NOMO-1 treated with DMSO at 0.1 percent for 48 hours (cell line): ENCODE measurements at regions not wholly inside any gene's neighbourhood (a gene's known extent, or its start where the extent isn't known, plus 50 kb on each side); places are given as distances from the start of the nearest gene placed in this dataset.

ENCODE experiments used
- DNase-seq: peaks from one replicate; lab custom pipeline; 2025; ENCODE audit not compliant: unreplicated experiment; lab: John Stamatoyannopoulos, UW

DNA sequence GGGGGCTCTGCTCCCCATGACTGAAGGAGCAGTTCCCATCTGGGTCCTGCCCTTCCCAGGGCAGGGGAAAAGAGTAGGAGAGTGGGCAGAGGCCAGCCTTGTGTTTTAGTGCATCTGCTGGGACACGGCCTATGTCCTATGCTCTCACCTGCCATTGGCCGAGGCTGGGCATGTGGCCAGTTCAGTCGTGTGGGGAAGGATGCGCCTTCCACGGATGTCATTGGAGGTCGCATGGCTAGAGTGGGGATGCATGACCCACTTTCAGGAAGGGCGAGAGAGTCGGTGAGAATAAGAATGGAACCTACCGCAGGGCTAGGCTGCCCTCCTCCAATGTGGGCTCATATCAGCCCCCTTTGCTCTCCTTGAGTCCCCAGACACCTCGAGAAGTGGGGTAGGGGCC is 70.9 kb upstream of the HAAO start:
- no peak for DNase-seq

DNA sequence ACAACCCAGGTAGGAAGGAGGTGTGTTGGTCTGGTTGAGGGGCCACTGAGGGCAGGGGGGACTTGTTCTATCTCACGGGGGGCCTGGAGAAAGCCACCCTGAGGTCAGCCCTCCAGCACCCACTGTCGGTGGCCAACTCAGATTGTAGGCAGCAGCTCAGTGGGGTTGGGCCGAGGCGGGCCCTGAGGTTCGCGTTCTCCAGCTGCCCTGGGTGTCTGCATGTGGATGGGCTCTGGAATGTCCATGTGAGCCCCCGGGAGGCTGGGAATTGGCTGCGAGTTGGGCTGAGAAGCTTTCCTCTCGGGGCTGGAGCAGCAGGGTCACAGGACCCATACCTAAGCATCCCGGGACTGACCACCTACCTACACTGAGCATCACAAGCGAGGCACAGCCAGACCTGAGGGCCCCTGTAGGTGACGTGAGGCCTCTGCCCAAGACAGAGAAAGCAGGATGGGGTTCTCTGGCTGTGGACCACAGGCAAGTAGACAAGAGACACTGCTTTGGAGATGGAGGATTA is 70.3 kb upstream of the HAAO start:
- no peak for DNase-seq

DNA sequence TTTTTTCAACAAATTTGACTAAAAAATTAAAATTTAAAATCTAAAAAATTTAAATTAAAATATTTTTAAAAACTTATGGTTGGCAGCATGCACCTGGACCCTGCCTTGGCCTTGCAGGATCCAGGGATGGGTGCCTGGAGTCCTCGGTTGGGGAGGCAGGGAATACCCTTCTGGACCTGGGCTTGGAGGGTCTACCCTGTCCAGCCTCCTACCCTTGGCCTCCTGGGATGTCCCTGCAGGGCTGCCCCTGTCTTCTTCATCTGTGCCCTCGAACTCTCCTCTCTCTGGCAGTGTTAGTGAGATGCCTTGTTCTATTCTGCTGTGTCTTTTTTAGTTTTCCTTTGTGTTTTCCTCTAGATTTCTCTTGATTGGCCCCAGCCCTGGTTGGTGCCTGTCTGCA is 68.9 kb upstream of the HAAO start:
- DNase-seq: no peak

DNA sequence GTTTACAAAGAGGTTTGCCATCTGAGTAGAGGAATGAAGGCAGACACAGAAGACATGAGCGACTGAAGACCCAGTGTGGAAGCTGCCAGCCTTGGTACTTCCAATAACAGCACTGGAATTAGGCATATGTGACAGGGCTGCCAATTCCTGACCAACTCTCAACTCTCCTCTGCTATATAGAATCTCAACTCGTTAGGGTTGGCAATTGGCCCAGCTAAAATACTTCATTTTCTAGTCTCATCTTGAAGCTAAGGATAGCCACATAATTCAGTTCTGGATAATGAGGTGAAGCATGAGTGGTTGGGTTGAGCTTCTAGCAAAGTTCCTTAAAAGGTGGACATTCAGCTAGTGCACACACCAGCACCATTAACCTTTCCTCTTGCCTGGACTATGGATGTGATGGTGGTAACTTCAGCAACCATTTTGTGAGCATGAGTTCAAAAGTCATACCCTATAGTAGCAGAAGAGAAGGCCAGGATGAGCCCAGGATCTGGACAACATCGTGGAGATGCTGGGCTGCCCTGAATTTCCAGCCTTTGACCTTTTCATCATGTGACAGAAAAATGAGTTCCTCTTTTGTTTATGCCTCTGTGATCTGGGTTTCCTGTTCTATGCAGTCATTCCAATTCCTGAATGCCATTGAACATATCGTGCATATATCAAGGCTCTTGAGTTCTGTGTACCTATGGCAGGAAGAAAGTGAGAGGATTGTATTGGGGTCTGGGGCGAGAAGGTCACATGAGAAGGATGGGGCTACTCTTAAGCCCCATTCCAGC is 68.1 kb upstream of the HAAO start:
- DNase-seq: peak; percentile 22

DNA sequence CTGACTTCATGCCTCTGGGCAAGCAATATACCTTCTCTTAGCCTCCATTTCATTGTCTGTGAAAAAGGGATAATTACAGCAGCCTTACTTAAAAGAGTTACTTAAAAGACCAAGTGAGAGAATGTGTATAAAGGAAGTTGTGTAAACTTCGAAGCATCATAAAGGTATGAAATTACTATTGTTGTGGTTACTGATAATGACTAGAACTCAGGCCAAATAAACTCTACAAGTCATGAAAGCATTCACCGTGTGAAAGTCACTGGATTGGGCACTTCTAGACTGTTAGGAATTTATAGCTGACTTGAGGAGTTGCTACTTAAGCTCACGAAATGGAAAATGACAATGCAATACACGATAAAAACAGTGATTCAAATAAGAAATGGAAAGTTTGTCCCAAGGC is 67.4 kb upstream of the HAAO start:
- no peak for DNase-seq

DNA sequence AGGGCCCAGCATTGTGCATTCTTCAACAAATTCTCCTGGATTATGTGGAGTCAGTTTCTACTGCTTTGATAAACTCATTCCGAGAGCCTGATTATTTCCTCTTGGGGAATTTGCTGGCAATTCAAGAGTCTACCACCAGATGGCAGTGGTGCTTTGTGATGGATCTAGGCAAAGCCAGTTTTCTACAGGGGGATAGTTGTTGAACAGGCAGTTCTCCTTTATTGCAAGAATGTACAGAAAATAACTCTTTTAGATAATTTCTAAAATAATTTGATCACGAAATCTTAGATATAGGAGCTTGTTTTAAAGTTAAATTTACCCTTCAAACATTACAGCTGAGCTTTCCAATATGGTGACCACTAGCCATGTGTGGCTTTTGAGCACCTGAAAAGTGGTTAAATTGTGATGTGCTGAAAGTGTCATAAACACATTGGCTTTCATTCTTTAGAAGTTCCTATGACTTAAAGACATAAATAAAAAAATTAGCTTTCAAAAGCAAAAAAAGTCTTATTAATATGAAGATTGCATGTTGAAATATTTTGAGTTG is 66.7 kb upstream of the HAAO start:
- DNase-seq: peak; percentile 72

DNA sequence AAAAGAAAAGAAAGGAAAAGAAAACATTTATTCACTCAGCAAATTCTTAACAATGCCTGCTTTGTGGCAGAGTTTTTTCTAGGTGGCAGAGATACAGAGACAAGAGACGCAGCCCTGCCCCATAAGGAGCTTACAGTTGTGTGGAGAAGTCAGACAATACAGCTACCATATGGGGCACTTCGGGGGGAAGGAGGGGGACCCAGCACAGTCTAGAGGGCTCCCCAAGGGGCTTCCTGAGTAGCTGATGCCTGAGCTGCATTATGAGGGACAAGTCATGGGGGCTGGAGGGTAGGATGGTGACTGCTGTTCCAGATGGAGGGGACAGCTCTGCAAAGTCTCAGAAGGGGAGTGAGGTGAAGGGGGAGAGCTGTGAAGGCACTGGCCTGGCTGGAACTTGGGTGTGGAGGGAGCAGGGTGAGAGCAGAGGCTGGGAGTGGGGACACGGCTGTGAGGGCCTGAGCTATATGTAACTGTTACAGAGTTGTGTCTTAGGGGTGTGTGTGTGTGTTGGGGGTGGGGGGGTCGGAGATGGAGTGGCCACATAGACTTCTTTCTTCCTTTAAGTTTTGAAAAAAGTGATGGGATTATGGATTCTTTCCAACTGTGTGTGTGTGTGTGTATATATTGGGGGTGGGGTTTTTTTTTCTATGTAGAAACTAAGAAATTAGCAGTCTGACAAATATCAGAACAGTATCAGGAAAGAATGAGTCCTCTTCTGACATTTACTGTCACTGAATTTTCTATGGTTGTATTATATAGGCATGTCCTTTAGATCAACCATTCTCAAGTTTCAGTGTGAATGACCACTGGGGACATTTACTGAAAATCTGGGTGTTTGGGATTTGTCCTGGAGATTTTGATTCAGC is 66.0 kb upstream of the HAAO start:
- no peak for DNase-seq

DNA sequence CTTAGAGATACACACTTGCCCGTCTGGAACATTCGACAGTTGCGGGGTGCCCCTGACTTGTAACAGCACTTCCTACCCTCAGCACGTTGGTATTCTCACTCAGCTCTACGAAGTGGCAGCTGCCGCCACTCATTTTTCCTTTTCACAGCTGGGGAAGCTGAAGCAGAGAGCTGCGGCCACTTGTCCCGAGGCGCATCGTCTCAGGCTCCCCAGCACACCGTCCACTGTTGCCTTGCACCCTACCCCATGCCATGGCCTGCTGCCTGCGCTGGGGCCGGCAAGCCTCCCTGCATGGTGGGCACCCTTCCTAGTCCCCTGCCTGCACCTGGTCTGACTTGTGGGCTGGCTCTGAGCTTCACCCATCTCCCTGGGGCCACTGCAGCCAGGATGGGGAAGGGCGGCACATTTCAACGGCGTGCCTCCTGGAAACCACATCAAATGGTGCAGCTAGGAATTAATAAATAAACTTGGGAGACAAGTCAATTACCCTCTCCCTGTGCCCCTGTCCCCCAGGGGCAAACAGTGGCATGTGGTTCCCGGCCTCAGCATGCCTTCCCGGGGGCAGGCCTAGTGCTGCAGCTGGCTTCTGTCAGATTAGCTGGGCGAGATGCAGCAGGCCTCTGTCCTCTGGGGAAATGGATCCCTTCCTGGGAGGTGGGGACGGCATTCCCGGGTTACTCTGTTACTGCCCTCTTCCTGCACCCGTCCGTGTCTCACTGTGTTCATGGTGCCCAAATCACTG is 64.7 kb upstream of the HAAO start:
- DNase-seq: no peak

DNA sequence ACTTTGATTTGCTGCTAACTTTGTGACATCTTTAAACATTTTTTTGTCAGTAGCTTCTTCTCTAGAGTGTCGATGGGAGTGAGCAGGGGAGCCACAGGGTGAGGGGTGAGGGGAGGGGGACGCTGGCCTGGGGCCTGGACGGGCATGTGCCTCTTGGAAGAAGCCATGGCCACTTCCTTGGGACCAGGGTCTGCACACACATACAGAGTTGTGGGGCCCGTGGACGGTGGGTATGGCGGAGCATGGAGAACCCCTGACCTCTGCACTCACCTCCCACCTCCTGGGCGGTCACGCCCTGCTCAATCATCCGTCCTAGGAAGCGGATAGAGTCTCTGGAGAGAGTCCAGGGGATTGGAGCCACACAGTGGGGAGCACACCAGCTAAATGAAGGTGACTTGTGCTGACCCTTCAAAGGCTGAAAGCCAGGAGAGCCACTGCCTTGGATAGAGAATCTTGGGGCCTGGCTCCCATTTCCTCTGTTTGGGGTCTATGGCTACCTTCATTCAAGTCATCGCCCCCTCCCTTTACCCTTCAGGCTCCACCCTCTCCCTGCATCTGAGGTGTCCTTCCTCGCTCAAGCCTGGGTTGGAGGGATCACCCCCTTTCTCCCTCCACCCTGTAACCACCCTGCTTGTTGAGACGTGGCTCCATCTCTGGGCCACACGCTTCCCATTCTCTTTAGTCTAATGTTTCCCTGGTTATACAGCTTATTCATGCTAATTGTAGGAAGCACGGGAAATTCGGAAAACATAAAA is 63.9 kb upstream of the HAAO start:
- no peak for DNase-seq

DNA sequence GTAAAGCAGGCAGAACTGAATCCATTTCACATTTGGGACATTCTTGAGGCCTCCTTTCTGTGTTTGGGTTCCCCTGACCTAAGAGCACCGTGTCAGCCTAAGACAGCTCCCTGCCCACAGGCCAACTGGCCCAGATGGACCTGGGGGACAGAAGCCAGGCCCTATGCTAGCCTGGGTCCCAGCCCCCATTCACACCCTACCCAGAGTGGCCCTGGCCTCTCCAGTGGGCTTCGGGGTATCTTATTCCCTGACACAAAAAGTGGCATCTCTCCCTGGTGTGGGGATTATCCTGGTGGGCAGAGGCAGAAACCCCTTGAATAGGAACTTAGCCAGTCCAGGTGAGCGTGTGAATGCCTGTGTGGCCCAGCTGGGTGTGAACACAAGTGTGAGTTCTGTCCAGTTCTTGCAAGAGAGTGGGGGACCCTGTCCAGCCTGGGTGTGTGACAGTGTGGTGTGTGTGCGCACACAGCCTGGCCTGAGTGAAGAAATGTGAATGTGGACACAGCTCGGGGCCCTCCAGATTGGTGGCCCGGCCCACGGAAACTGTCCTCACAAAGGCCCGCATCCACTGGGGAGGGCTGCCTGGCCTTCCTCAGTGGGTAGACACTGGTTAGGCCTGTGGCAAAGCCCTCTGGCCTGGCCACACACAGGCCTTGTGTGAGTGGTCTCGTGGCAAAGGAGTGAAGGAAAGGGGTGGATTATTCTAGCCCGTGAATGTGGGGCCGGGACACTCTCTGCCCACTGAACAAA is 63.0 kb upstream of the HAAO start:
- no peak for DNase-seq

DNA sequence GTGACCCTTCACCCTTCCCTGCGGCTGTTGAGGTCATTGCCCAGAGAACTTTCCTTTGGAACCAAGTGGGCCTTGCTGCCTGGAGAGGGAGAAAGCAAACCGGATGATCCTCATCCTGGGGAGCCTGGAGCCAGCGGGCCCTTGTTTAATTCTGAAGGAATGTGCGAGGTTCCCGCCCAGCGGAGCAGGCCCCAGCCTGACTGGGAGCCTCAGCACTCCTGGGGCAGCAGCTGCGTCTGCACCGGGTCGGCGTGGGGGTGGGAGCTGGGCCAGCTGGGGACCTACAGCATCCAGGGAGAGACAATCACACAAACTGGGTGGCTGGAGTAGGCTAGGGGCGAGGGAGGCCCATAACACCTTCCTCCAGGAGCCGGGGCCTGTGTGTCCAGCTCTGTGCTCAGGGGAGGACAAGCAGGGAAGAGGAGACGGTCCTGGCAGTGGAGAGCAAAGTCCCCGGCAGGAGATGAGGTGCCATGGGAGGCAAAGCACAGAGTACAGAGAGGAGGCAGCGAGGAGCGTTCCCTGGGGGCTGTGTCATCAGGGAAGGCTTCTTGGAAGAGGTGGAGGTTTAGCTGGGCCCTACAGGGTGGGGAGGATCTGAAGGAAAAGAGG is 61.9 kb upstream of the HAAO start:
- no peak for DNase-seq

DNA sequence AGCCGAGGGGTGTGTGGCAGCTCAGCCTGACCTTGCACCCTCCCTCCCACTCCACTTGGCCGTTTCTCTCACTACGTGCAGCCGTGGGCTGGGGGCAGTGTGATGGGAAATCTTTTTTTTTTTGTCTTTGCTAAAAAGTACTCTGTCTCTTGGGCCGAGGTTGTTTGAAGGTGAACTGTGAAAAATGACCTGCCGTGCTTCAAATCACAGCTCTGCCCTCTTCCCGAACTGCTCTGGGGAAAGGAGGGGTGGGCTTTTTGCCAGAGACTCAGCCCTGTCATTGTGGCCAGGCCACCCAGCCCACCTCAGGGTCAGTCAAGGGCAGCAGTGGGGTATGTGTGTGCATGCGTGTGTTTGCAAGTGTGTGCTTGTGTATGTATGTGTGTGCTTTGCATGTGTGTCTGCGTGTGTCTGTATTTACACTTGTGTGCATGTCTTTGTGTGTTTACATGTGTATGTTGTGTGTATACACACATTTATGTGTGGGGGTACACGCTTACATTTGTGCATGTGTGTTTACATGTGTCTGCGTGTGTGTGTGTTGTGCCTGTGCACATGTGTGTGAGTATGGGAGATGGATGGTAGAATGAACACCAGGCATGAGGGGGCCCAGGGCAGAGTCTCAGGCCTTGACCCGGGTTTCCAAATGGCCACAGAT is 61.3 kb upstream of the HAAO start:
- no peak for DNase-seq

DNA sequence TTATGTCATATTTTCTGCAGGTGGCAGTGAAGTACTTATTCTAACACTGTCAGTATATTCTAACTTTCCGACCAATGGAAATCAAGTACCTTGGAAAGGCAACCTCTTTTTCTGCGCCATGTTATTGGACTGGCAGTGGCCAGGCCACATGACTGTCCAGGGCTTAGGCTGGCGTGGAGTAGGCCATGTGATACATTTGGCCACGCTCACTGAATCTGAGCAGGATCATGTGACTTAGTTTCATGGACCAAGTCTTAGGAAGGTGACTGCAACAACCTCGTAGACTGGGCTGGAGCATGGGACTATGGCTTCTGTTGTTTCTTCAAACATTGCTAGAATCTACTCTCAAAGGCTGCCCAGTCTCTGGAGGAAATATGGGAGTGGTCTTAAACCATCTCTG is 60.4 kb upstream of the HAAO start:
- DNase-seq: no peak

DNA sequence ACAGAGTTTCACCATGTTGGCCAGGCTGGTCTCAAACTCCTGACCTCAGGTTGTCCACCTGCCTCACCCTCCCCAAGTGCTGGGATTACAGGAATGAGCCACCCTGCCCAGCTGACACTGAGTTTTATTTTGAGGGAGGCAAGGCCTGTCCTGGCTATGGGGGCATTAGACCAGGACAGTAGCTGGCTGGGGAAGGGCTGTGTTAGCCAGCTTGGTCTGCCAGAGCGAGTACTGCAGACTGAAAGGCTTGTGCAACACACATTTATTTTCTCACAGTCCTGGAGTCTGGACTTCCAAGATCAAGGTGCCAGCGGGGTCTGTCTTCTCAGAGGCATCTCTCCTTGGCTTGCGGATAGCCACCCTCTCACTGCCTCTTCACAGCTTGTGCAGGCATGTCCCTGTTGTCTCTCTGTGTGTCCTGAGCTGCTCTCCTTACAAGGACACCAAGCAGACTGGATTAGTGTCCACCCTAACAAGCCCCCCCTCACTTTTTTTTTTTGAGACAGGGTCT is 59.4 kb upstream of the HAAO start:
- DNase-seq: no peak

DNA sequence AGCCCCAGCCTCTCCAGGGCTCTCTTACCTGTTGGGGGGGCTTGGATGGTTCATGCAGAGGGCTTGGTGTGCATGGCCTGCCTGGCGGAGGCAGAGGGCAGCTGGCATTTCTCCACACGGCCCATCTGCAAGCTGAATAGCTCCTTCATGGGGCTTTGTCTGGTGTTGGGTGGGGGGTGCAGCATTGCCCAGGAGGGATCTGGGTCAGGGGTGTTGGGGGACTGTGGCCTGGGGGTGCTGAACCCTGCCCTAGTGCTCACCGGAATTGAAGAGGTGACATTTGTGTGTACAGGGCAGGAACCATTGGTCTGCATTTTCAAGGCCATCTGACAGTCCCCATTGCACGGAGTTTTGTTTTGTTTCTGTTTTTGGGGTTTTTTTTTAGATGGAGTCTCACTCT is 58.8 kb upstream of the HAAO start:
- no peak for DNase-seq

DNA sequence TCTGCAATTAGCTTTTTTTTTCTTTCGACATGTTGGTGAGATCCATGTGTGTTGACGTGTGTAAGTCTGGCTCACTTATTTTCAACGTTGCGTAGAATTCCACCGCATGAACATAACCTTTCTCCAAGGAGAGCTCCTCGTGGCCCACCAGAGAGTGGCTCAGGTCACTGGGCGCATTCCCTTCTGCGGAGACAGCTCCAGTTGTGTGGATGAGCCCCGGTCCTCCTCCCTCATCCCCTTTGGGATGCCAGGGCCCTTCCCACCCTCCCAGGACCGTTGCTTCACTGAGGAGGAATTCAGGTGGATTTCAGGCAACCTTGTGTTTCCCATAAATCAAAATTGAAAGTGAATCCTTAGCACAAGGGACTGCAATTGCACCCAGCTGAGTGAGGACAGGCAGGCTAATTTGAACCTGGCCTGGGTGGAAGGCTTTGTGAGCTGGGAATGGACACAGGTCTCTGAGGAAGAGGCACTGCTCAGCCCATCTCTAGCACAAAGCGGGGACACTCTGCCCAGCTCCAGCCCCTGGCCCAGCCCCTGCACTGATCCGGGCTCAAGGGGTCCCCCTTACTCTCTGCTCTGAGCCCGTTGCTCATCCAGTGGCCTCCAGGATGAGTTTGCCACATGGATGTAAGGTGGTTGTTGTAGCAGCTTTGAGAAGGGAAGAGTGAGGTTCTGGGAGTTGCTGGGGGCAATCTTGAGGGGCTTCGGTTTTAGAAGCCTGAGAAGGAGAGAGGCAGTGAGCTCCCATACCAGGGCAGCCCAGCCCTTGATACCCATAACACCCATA is 57.8 kb upstream of the HAAO start:
- DNase-seq: no peak

DNA sequence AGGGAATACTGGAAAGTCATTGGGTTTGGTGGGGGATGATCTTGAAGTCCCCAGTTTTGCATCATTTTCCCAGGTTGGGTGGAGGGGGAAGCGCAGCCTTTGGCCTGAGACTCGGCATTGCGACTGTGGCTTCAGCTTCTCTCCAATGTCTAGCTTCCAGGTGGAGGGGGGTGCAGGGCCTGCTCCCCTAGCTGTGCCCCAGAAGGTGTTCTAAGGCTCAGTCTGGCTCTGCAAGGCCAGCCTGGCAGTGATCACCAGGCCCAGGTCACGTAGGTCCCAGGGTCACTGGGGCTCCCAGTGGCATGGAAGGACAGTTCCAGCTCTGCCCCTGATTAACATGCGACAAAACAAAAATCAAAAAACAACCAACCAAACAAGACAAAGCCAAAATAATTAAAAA is 56.9 kb upstream of the HAAO start:
- DNase-seq: no peak

DNA sequence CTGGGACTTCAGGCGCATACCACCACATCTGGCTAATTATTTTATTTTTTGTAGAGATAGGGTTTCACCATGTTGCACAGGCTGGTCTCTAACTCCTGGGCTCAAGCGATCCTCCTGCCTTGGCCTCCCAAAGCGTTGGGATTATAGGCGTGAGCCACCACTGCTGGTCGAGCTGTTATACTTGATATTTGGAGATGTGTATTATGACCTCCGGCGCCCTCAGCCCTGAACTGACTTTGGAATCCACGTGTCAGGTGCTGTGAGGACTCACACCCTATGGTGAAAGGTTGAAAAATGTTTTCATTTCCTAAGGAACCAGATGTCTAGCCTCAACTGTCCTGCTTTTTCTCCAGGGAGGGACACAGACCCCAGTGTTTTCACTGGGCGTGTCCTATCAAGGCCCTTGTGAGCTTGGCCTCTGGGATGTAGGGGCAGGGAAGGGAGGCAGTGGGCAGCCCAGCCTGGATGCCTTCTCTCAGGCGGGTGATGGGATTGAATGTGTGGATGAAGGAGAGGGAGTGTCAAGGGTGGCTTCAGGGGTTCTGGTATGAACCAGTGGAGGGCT is 56.4 kb upstream of the HAAO start:
- DNase-seq: no peak
